ENCODE measurements at regions not wholly inside any gene's neighbourhood (a gene's known extent, or its start where the extent isn't known, plus 50 kb on each side); places are given as distances from the start of the nearest gene placed in this dataset.

GRCh38 chr12:124626971-124627411 is 59.6 kb upstream of the NCOR2 start:
- TF ChIP-seq POLR2A (IDR thresholded peaks at IDR 0.05) (no peak), CTCF (IDR thresholded peaks at IDR 0.05) (no peak), EP300 (IDR thresholded peaks at IDR 0.05) (no peak)

All from upper lobe of left lung (tissue), 4 donors.